HG02973 (cell line): ENCODE measurements at regions not wholly inside any gene's neighbourhood (a gene's known extent, or its start where the extent isn't known, plus 50 kb on each side); places are given as distances from the start of the nearest gene placed in this dataset.
A peak's percentile ranks its signal among the peaks of the same experiment; 100 is the strongest.
"Not testable (repeated sequence)": the region's sequence is repeated elsewhere in the genome, so short reads cannot be mapped to it uniquely, and the experiment has no call there.

Experiments
- ATAC-seq: cut with Tn5 transposase; IDR thresholded peaks from one replicate; pipeline ENCODE4 v1.9.1; 2021; ENCODE audit warnings: moderate library complexity; ENCODE audit not compliant: unreplicated experiment

- no peak for ATAC-seq
Measured at GRCh38 chr13:60701895-60702294, 304.9 kb downstream of the TDRD3 start.

- no peak for ATAC-seq
Measured at GRCh38 chr13:60700994-60701393, 304.0 kb downstream of the TDRD3 start.

- ATAC-seq: no peak
Measured at GRCh38 chr13:60699636-60700035, 302.6 kb downstream of the TDRD3 start.

- ATAC-seq: no peak
Measured at GRCh38 chr13:60696602-60697001, 299.6 kb downstream of the TDRD3 start.

GRCh38 chr13:60691268-60691667 lies 294.2 kb downstream of the TDRD3 start:
- ATAC-seq: no peak

- ATAC-seq: no peak
Measured at GRCh38 chr13:60690604-60691003, 293.6 kb downstream of the TDRD3 start.

GRCh38 chr13:60689571-60689970 lies 292.6 kb downstream of the TDRD3 start:
- ATAC-seq: peak; percentile 74

- ATAC-seq: no peak
Measured at GRCh38 chr13:60689076-60689475, 292.1 kb downstream of the TDRD3 start.

GRCh38 chr13:60679928-60680694 lies 283.1 kb downstream of the TDRD3 start:
- no peak for ATAC-seq

- no peak for ATAC-seq
Measured at GRCh38 chr13:60679131-60679530, 282.1 kb downstream of the TDRD3 start.

- no peak for ATAC-seq
Measured at GRCh38 chr13:60671386-60671785, 274.4 kb downstream of the TDRD3 start.

- no peak for ATAC-seq
Measured at GRCh38 chr13:60663788-60664187, 266.8 kb downstream of the TDRD3 start.

GRCh38 chr13:60662595-60662994 lies 265.6 kb downstream of the TDRD3 start:
- no peak for ATAC-seq

- no peak for ATAC-seq
Measured at GRCh38 chr13:60661521-60661920, 264.5 kb downstream of the TDRD3 start.

GRCh38 chr13:60657586-60657985 lies 260.6 kb downstream of the TDRD3 start:
- ATAC-seq: not testable (repeated sequence)

- no peak for ATAC-seq
Measured at GRCh38 chr13:60655256-60655655, 258.2 kb downstream of the TDRD3 start.

- no peak for ATAC-seq
Measured at GRCh38 chr13:60654415-60654814, 257.4 kb downstream of the TDRD3 start.

- ATAC-seq: no peak
Measured at GRCh38 chr13:60647547-60647946, 250.5 kb downstream of the TDRD3 start.

- ATAC-seq: no peak
Measured at GRCh38 chr13:60646620-60647019, 249.6 kb downstream of the TDRD3 start.

- peak; percentile 53 for ATAC-seq
Measured at GRCh38 chr13:60645676-60646075, 248.7 kb downstream of the TDRD3 start.

- ATAC-seq: no peak
Measured at GRCh38 chr13:60642552-60642951, 245.5 kb downstream of the TDRD3 start.

GRCh38 chr13:60629158-60629557 lies 232.1 kb downstream of the TDRD3 start:
- ATAC-seq: no peak

- ATAC-seq: peak; percentile 85
Measured at GRCh38 chr13:60627071-60627686, 230.2 kb downstream of the TDRD3 start.
